H9 (cell line): ENCODE measurements at regions not wholly inside any gene's neighbourhood (a gene's known extent, or its start where the extent isn't known, plus 50 kb on each side); places are given as distances from the start of the nearest gene placed in this dataset.

Experiments used
- DNase-seq: peaks from one replicate; pipeline ENCODE4 v3.0.0-alpha.2; 2017
- H2AFZ ChIP-seq: one replicate; pipeline ENCODE4 v1.6.1; 2013; ENCODE audit warnings: mild to moderate bottlenecking, low read length, control low read depth, moderate library complexity
- H2AK5ac ChIP-seq: 2 replicates; pipeline ENCODE4 v1.6.1; 2013; ENCODE audit warnings: low read length, control low read depth, mixed read lengths; ENCODE audit not compliant: insufficient read length
- H2BK120ac ChIP-seq: one replicate; pipeline ENCODE4 v1.6.1; 2013; ENCODE audit warnings: low read depth, mild to moderate bottlenecking, low read length, control low read depth, inconsistent platforms; ENCODE audit not compliant: poor library complexity, severe bottlenecking
- H2BK12ac ChIP-seq: 2 replicates; pipeline ENCODE4 v1.6.1; 2013; ENCODE audit warnings: low read length, control low read depth, mixed read lengths, low read depth; ENCODE audit not compliant: insufficient read length
- H2BK15ac ChIP-seq: 2 replicates; pipeline ENCODE4 v1.6.1; 2013; ENCODE audit warnings: low read depth, low read length, control low read depth
- H2BK20ac ChIP-seq: one replicate; pipeline ENCODE4 v1.6.1; 2013; ENCODE audit warnings: low read depth, mild to moderate bottlenecking, low read length, control low read depth, inconsistent platforms; ENCODE audit not compliant: poor library complexity, severe bottlenecking
- H2BK5ac ChIP-seq: 2 replicates; pipeline ENCODE4 v1.6.1; 2013; ENCODE audit warnings: low read length, control low read depth, mixed read lengths; ENCODE audit not compliant: insufficient read length
- H3K14ac ChIP-seq: 2 replicates; pipeline ENCODE4 v1.6.1; 2013; ENCODE audit warnings: low read length, control low read depth; ENCODE audit not compliant: insufficient read depth
- H3K18ac ChIP-seq: 2 replicates; pipeline ENCODE4 v1.6.1; 2013; ENCODE audit warnings: low read depth, mild to moderate bottlenecking, mixed read lengths, low read length, control low read depth; ENCODE audit not compliant: insufficient read length
- H3K23ac ChIP-seq: 2 replicates; pipeline ENCODE4 v1.6.1; 2013; ENCODE audit warnings: low read length, control low read depth, mixed read lengths, low read depth; ENCODE audit not compliant: insufficient read length
- H3K23me2 ChIP-seq: 2 replicates; pipeline ENCODE4 v1.6.1; 2013; ENCODE audit warnings: low read depth, mild to moderate bottlenecking, mixed read lengths, low read length, control low read depth; ENCODE audit not compliant: insufficient read length, poor library complexity, severe bottlenecking
- H3K27ac ChIP-seq: 2 replicates; pipeline ENCODE4 v1.5.1; 2013; ENCODE audit warnings: low read length, control low read depth, mixed read lengths, low read depth; ENCODE audit not compliant: insufficient read length
- H3K27me3 ChIP-seq: 2 replicates; pipeline ENCODE4 v1.6.1; 2013; ENCODE audit warnings: low read length, control low read depth, inconsistent platforms; ENCODE audit not compliant: insufficient read depth
- H3K4ac ChIP-seq: 2 replicates; pipeline ENCODE4 v1.6.1; 2013; ENCODE audit warnings: low read depth, mild to moderate bottlenecking, control low read depth, inconsistent platforms, low read length, moderate library complexity
- H3K4me1 ChIP-seq: 2 replicates; pipeline ENCODE4 v1.6.1; 2013; ENCODE audit warnings: low read length, control low read depth, inconsistent platforms; ENCODE audit not compliant: insufficient read depth
- H3K4me2 ChIP-seq: 2 replicates; pipeline ENCODE4 v1.6.1; 2013; ENCODE audit warnings: low read length, control low read depth, mixed read lengths; ENCODE audit not compliant: insufficient read length, insufficient read depth
- H3K56ac ChIP-seq: 2 replicates; pipeline ENCODE4 v1.6.1; 2013; ENCODE audit warnings: low read depth, mild to moderate bottlenecking, mixed read lengths, low read length, control low read depth; ENCODE audit not compliant: insufficient read length
- H3K79me1 ChIP-seq: 2 replicates; pipeline ENCODE4 v1.6.1; 2013; ENCODE audit warnings: low read depth, mild to moderate bottlenecking, moderate library complexity, low read length, control low read depth, inconsistent platforms; ENCODE audit not compliant: insufficient read depth, poor library complexity, severe bottlenecking
- H3K79me2 ChIP-seq: 2 replicates; pipeline ENCODE4 v1.6.1; 2013; ENCODE audit warnings: low read length, control low read depth, inconsistent platforms; ENCODE audit not compliant: insufficient read depth
- H3K9ac ChIP-seq: 2 replicates; pipeline ENCODE4 v1.6.1; 2013; ENCODE audit warnings: low read length, control low read depth, mixed read lengths; ENCODE audit not compliant: insufficient read length; ENCODE audit errors: extremely low read depth
- H3K9me3 ChIP-seq: one replicate; pipeline ENCODE4 v1.6.1; 2013; ENCODE audit warnings: low read depth, low read length, inconsistent platforms; ENCODE audit not compliant: control insufficient read depth
- H3T11ph ChIP-seq: one replicate; pipeline ENCODE4 v1.6.1; 2013; ENCODE audit warnings: mild to moderate bottlenecking, low read length, control low read depth, inconsistent platforms
- H4K20me1 ChIP-seq: one replicate; pipeline ENCODE4 v1.6.1; 2013; ENCODE audit not compliant: control insufficient read depth, insufficient read length, insufficient read depth
- H4K5ac ChIP-seq: 2 replicates; pipeline ENCODE4 v1.6.1; 2013; ENCODE audit warnings: low read depth, mild to moderate bottlenecking, mixed read lengths, low read length, control low read depth; ENCODE audit not compliant: insufficient read length
- H4K8ac ChIP-seq: replicated peaks from 2 replicates; pipeline ENCODE4 v1.6.1; 2013; ENCODE audit warnings: low read length, control low read depth, mixed read lengths, low read depth; ENCODE audit not compliant: insufficient read length
- H4K91ac ChIP-seq: 2 replicates; pipeline ENCODE4 v1.6.1; 2013; ENCODE audit warnings: low read depth, mild to moderate bottlenecking, moderate library complexity, mixed read lengths, low read length, control low read depth; ENCODE audit not compliant: insufficient read length
- H3K27ac Mint-ChIP-seq, 3 experiments: 2 replicates in 2 of 3; 3 replicates in 1 of 3; pipeline ENCODE4 v1.8.0; 2020 to 2021; ENCODE audit warnings: mixed read lengths in 3 of 3, mild to moderate bottlenecking in 1 of 3, moderate library complexity in 1 of 3
- H3K27me3 Mint-ChIP-seq: 2 replicates; pipeline ENCODE4 v1.8.0; 2021; ENCODE audit warnings: low read depth, mild to moderate bottlenecking, moderate library complexity, mixed read lengths
- H3K36me3 Mint-ChIP-seq, 3 experiments: 2 replicates in 2 of 3; 3 replicates in 1 of 3; pipeline ENCODE4 v1.8.0; 2020 to 2021; ENCODE audit warnings: low read depth in 3 of 3, mixed read lengths in 3 of 3; ENCODE audit not compliant: insufficient read depth in 1 of 3
- H3K4me1 Mint-ChIP-seq, 2 experiments: 2 replicates each; pipeline ENCODE4 v1.8.0; 2020; ENCODE audit warnings: mixed read lengths in 2 of 2
- H3K4me3 Mint-ChIP-seq, 2 experiments: 2 replicates in 1 of 2; 3 replicates in 1 of 2; pipeline ENCODE4 v1.8.0; 2020 to 2021; ENCODE audit warnings: mild to moderate bottlenecking in 2 of 2, mixed read lengths in 2 of 2, moderate library complexity in 1 of 2
- H3K9me3 Mint-ChIP-seq, 2 experiments: 2 replicates in 1 of 2; 3 replicates in 1 of 2; pipeline ENCODE4 v1.8.0; 2020; ENCODE audit warnings: mild to moderate bottlenecking in 2 of 2, mixed read lengths in 2 of 2, moderate library complexity in 1 of 2
- WGBS: extraction: QIAGEN DNeasy Blood & Tissue Kit; methylation state at CpG from one replicate; pipeline ENCODE4 v1.1.7; 2013; ENCODE audit warnings: missing lambda C conversion rate, low lambda C conversion rate, mixed read lengths; ENCODE audit not compliant: insufficient read length; ENCODE audit errors: extremely low coverage; 5-methylcytosine and 5-hydroxymethylcytosine counted together
- TF ChIP-seq, protein P1 (sequence below): fragments of 200-600 bp; sonication (generic); conservative IDR thresholded peaks from 3 replicates; pipeline ENCODE4 v1.8.0; 2021; ENCODE audit warnings: antibody characterized with exemption, mild to moderate bottlenecking

DNA sequence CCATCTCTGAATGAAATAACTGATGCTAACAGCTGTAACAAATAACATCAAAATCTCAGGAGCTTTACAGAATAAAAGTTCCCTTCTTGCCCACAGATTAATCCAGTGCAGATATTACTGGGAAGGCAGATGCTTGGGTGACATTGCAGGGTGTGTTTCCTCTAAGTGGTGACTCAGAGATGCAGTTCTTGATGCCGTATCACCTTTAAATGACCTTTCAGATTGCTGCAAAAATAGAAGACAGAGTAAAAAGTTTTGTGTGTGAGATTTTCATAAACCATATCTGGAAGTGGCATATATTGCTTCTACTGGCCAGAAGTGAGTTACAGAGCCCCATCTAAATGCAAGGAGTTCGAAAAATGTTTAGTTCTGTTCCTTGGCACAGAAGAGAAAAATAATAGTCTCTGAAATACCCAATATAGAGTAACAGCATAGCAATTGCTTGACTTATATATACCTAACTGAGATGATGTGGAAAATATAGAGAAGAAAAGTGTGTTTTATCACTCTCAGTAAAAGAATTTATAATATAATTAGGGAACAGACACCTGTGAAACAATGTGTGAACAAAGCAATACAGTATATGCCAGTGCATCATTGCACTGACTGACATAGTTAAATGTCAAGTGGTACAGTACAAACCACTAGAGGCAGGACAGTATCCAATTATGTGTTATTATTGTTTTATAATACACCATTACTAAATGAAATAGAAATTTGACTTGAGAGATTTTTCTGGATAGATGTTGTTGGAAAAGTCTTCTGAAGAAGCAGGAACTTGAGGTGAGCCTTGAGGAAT lies 430.7 kb upstream of the CBLB start:
- Histone ChIP-seq H2AFZ (no peak overlapping the region), H3K9me3 (no peaks in the 10 kb centered on the region), H4K91ac (no peak overlapping the region), H2BK5ac (no peak overlapping the region), H2AK5ac (no peak overlapping the region), H3K79me1 (no peaks in the 10 kb centered on the region), H4K20me1 (no peaks in the 10 kb centered on the region), H4K5ac (no peak overlapping the region), H3K18ac (no peak overlapping the region), H4K8ac (no peak overlapping the region), H2BK15ac (no peak overlapping the region), H2BK120ac (no peak overlapping the region), H2BK20ac (no peak overlapping the region), H3K79me2 (no peaks in the 10 kb centered on the region), H2BK12ac (no peak overlapping the region), H3K4me2 (no peak overlapping the region), H3K9ac (no peak overlapping the region), H3K56ac (no peak overlapping the region), H3K4me1 (no peaks in the 10 kb centered on the region; the same call in 1 of the 2 replicates), H3K27ac (no peak overlapping the region), H3K27me3 (no peaks in the 10 kb centered on the region), H3K4ac (no peak overlapping the region), H3K14ac (no peak overlapping the region), H3K23me2 (no peaks in the 10 kb centered on the region), H3K23ac (no peak overlapping the region), H3T11ph (no peak overlapping the region)
- WGBS, result no CpG with 5 or more reads among the region's 2 CpGs
- DNase-seq, result no peak
- no peak overlapping the region for H3K4me3 Mint-ChIP-seq
- H3K27me3 Mint-ChIP-seq, result no peaks in the 10 kb centered on the region
- H3K9me3 Mint-ChIP-seq, result no peaks in the 10 kb centered on the region; a peak in 2 of 5 replicates
- H3K4me1 Mint-ChIP-seq, result peaks cover 23 to 28% of the 10 kb centered on the region in 2 experiments
- H3K36me3 Mint-ChIP-seq, result peaks cover 0 to 5% (median 4%) of the 10 kb centered on the region in 3 experiments; a peak in 3 of 7 replicates
- TF ChIP-seq, protein P1, sequence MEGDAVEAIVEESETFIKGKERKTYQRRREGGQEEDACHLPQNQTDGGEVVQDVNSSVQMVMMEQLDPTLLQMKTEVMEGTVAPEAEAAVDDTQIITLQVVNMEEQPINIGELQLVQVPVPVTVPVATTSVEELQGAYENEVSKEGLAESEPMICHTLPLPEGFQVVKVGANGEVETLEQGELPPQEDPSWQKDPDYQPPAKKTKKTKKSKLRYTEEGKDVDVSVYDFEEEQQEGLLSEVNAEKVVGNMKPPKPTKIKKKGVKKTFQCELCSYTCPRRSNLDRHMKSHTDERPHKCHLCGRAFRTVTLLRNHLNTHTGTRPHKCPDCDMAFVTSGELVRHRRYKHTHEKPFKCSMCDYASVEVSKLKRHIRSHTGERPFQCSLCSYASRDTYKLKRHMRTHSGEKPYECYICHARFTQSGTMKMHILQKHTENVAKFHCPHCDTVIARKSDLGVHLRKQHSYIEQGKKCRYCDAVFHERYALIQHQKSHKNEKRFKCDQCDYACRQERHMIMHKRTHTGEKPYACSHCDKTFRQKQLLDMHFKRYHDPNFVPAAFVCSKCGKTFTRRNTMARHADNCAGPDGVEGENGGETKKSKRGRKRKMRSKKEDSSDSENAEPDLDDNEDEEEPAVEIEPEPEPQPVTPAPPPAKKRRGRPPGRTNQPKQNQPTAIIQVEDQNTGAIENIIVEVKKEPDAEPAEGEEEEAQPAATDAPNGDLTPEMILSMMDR, result no peak
- no peak overlapping the region for H3K27ac Mint-ChIP-seq
